Right lung (tissue), 2 donors: ENCODE measurements at regions not wholly inside any gene's neighbourhood (a gene's known extent, or its start where the extent isn't known, plus 50 kb on each side); places are given as distances from the start of the nearest gene placed in this dataset.

Experiments used
- DNase-seq, 2 donors: peaks; one replicate each; pipeline ENCODE4 v3.0.0-alpha.2; 2013

GRCh38 chr2:199025146-199025545 lies 432.6 kb downstream of the SATB2 start:
- DNase-seq = no peak

- no peak for DNase-seq
Measured at GRCh38 chr2:199024224-199024623, 433.5 kb downstream of the SATB2 start.

GRCh38 chr2:199019898-199020507 lies 437.7 kb downstream of the SATB2 start:
- peak; percentile 9 for DNase-seq

- no peak for DNase-seq
Measured at GRCh38 chr2:199018826-199019225, 438.9 kb downstream of the SATB2 start.

GRCh38 chr2:199015072-199015471 lies 442.7 kb downstream of the SATB2 start:
- no peak for DNase-seq

- DNase-seq = no peak
Measured at GRCh38 chr2:199014226-199014625, 443.5 kb downstream of the SATB2 start.

- DNase-seq = no peak
Measured at GRCh38 chr2:199011908-199012307, 445.8 kb downstream of the SATB2 start.

GRCh38 chr2:198994678-198995077 lies 463.1 kb downstream of the SATB2 start:
- no peak for DNase-seq

GRCh38 chr2:198991431-198991830 lies 466.3 kb downstream of the SATB2 start:
- no peak for DNase-seq

- DNase-seq = no peak
Measured at GRCh38 chr2:198975779-198976178, 482.0 kb downstream of the SATB2 start.

- DNase-seq = no peak
Measured at GRCh38 chr2:198973785-198974184, 484.0 kb downstream of the SATB2 start.

- no peak for DNase-seq
Measured at GRCh38 chr2:198973181-198973580, 484.6 kb downstream of the SATB2 start.

GRCh38 chr2:198968545-198968944 lies 489.2 kb downstream of the SATB2 start:
- DNase-seq = no peak

GRCh38 chr2:198966269-198966668 lies 491.5 kb downstream of the SATB2 start:
- DNase-seq = no peak

- DNase-seq = no peak
Measured at GRCh38 chr2:198961547-198961946, 496.2 kb downstream of the SATB2 start.

- DNase-seq = no peak
Measured at GRCh38 chr2:198957181-198957580, 500.6 kb downstream of the SATB2 start.

GRCh38 chr2:198953328-198953727 lies 504.4 kb downstream of the SATB2 start:
- DNase-seq = no peak

GRCh38 chr2:198950803-198951202 lies 506.9 kb downstream of the SATB2 start:
- DNase-seq = no peak

- DNase-seq = no peak
Measured at GRCh38 chr2:198945496-198945895, 512.2 kb downstream of the SATB2 start.

GRCh38 chr2:198930170-198930569 lies 527.6 kb downstream of the SATB2 start:
- DNase-seq = no peak

- DNase-seq = no peak
Measured at GRCh38 chr2:198928026-198928425, 529.7 kb downstream of the SATB2 start.

- no peak for DNase-seq
Measured at GRCh38 chr2:198917926-198918720, 539.6 kb downstream of the SATB2 start.

- DNase-seq = no peak
Measured at GRCh38 chr2:198917275-198917674, 540.5 kb downstream of the SATB2 start.
